GM12873 (cell line): ENCODE measurements at regions not wholly inside any gene's neighbourhood (a gene's known extent, or its start where the extent isn't known, plus 50 kb on each side); places are given as distances from the start of the nearest gene placed in this dataset.

Experiments
- TF ChIP-seq, protein P1 (sequence below): IDR thresholded peaks from 2 replicates; pipeline ENCODE4 v1.5.1; 2012; ENCODE audit warnings: low read depth, mild to moderate bottlenecking, moderate library complexity, low read length, control low read depth; ENCODE audit not compliant: insufficient read depth; ENCODE audit errors: missing control alignments

DNA sequence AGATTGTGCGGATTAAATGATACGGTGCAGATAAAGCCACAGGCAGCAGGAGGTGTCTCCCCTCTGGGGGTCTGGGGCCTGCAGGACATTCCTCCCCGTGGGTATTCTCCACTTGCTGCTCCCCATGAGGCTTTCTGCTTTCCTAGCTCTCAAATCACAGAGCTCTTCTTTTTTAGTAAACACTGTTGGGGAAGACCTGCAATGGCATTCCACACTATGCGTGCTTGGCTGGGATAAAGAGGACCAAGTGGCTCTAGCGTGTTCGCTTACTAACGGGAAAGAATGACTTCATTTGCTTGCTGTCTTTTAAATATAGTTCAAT is 146.5 kb downstream of the DDX1 start:
- TF ChIP-seq, protein P1, sequence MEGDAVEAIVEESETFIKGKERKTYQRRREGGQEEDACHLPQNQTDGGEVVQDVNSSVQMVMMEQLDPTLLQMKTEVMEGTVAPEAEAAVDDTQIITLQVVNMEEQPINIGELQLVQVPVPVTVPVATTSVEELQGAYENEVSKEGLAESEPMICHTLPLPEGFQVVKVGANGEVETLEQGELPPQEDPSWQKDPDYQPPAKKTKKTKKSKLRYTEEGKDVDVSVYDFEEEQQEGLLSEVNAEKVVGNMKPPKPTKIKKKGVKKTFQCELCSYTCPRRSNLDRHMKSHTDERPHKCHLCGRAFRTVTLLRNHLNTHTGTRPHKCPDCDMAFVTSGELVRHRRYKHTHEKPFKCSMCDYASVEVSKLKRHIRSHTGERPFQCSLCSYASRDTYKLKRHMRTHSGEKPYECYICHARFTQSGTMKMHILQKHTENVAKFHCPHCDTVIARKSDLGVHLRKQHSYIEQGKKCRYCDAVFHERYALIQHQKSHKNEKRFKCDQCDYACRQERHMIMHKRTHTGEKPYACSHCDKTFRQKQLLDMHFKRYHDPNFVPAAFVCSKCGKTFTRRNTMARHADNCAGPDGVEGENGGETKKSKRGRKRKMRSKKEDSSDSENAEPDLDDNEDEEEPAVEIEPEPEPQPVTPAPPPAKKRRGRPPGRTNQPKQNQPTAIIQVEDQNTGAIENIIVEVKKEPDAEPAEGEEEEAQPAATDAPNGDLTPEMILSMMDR: no peak

DNA sequence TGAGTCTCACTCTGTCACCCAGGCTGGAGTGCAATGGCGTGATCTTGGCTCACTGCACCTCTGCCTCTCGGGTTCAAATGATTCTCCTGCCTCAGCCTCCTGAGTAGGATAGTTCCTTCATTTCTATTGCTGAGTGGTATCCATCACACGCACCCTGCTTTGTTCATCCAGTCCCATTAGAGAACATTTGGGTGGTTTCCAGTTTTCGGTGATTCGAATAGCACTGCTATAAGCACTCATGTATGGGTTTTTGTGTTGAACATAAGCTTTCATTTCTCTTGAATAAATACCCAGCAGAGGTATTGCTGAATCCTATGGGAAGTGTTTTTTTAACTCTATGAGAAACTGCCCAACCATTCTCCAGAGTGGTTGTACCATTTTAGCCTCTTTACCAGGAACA is 147.3 kb downstream of the DDX1 start:
- TF ChIP-seq, protein P1: no peak

DNA sequence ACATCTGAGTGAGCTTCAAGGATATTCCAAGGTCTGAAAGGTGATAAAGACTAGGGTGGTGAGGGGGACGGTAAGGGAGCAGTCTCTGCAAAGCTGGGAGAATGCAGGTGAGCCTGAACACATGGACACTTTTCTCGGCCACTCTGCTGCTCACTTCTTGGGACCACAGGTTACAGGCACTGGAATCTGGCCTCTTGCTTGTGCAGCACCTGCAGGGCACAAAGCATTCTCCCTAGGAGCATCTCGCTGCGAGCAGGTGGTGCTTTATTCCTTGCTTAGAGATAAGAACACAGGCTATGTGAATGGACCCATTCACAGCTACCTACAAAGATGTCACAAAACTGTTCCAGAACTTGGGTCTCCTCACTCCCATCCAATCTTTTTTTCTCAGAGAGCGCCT is 153.2 kb downstream of the DDX1 start:
- TF ChIP-seq, protein P1: no peak

DNA sequence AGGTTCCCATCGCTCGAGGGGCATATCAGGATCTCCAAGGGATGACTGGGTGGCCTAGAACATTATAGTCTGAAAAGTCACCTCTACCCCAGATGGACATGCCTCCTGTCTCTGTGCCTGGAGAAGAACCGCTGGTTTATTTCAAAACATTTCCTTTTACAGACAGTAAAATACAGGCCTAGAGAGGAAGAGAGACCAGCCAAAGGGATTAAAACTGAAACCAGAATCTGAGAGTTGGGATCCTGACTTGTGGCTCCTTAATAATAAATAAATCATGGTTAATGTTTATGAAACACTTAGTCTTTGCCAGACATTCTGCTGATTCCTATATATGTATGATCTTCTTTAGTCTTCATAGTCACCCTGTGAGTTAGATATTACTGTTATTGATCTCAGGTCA is 153.7 kb downstream of the DDX1 start:
- TF ChIP-seq, protein P1: no peak

DNA sequence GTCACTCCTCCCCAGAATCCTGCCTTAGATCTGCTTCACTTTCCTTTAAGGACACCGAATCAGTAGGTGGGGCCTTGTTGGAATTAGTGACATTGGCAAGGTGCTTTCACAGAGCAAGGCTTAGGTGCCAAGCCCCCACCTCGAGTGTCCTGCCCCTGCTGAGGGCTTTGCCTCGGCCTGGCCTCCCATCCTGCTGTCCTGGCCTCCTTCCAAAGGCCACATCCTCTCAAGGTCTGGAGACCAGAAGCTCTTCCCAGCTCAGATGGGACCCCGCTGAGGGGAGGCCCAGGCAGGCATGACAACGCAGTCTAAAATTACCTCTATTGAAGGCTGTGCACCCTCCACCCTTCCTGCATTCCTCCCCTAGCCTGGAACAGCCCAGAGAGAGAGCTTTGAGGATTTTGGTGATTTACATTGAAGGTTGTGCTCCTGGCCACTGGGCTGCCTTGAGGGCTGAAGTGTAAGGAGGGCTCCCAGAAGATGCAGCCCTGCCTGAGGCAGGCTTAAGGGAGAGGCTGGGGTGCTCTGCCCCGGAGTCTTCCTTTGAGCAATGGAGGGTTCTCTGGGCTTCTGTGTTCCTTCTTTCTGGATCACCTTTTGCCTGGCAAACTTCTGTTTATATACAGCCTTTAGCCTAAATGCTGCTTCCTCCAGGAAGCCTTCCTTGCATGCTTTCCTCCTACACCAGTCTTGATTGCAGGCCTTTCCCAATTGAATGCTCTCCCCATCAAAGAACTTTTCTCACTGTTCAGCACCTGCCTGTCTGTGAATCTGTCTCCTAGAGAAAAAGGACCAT is 154.4 kb downstream of the DDX1 start:
- TF ChIP-seq, protein P1: no peak

DNA sequence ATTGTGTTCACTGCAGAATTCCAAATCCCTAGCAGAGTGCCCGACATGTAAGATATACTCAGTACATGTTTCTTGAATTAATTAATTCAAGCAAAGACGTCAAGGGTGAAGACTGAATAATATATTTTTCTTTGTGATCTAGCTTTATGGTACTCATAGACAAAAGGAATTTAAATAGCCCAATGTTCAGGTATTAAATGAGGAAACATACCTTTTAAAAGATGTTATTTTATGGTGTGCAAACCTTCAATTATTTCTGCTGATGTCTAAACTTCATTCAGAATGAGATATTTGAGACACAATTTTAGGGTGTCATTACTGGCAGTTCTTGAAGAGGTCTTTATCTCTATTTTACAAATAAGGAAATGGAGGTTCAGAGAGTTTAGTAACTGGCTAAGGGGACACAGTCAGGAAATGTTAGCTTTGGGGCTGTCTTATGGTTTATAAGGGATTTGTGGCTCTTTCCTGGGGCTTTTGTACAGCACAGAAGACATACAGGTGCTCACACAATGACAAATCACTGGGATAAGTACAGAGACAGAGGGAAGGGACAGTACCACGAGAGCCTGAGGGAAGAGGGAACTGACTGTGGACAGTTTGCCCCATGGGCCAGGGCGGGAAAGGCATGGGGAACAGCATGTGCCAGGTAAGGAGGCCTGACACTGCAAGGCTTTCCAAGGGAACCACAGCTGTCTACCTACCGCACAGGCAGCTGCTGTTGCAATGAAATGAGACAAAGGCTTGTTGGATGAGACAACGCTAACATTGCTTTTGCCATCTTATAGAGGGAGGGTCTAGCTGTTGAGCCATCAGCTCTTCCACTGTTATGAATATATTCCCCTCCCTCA is 155.3 kb downstream of the DDX1 start:
- TF ChIP-seq, protein P1: no peak

DNA sequence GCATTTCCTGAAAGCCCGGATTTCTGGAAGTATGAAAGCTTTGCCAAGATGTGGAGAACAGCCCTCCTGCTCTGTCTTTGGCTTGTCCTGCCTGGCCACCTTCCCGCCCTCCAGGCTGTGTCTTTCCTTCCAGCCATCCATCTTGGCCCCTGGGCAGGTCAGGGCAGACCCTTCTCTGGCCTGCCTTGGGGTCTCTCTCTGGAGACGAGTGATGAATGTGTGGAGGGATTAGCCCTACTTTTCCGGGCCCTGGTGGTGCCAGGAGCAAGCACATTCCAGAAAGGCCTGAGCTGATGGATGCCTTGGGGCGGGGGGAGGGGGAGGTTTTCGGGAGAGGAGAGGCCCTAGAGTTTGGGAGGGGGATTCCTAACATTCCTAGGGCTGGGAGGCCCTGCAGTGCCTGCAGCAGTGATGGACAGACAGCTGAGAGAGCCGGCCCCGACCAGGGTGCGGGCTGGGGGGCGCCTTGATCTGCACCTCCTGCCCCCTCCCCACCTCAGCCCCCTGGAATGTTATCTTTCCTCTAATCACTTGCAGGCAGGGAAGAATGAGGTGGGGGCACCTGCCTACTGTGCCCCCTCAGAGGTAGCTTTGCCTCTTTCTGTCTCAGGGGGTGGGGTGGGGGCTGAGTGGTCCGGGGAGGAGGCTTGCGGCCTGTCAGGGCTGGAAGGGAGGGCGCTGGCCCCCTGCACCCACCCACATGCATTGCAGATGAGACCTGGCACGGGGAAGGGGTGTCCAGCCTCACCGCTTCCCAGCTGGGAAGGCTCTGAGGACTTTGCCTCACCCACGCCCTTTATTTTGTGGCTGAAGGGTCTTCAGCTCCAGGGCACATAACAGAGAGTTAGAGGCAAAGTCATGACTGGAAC is 156.2 kb downstream of the DDX1 start:
- TF ChIP-seq, protein P1: no peak
